Transverse colon (tissue), 4 donors: ENCODE measurements at regions not wholly inside any gene's neighbourhood (a gene's known extent, or its start where the extent isn't known, plus 50 kb on each side); places are given as distances from the start of the nearest gene placed in this dataset.

Source experiments
- CTCF ChIP-seq, 5 experiments: fragments of 200-600 bp in 3 of 5; fragments of 450-650 bp in 2 of 5; sonication (generic) in 3 of 5; IDR thresholded peaks; 1 replicate in 2 of 5; 2 replicates in 3 of 5; pipeline ENCODE4 v1.5.1; 2016 to 2017; ENCODE audit warnings: antibody characterized with exemption in 5 of 5, inconsistent platforms in 3 of 5, mild to moderate bottlenecking in 2 of 5, moderate library complexity in 1 of 5
- EP300 ChIP-seq: sonication (generic); formaldehyde crosslinking; IDR thresholded peaks from one replicate; pipeline ENCODE4 v1.6.1; 2017; ENCODE audit warnings: antibody characterized with exemption, low read depth
- POLR2A ChIP-seq: fragments of 450-650 bp; IDR thresholded peaks from one replicate; pipeline ENCODE4 v1.6.1; 2016; ENCODE audit warnings: antibody characterized with exemption, mild to moderate bottlenecking, moderate library complexity
- POLR2AphosphoS5 ChIP-seq, 3 donors: sonication (generic); formaldehyde crosslinking; IDR thresholded peaks; one replicate each; pipeline ENCODE4 v1.6.1; 2016; ENCODE audit warnings: antibody characterized with exemption in 3 of 3

- TF ChIP-seq CTCF (IDR thresholded peaks at IDR 0.05) (no peak), POLR2A (no peak), EP300 (no peak), POLR2AphosphoS5 (IDR thresholded peaks at IDR 0.05) (no peak)
These were observed 288.2 kb upstream of the DIO3 start for GRCh38 chr14:101273091-101273490.
